SIG-M5 treated with dmso at 0.1 percent for 504 hours (cell line): ENCODE measurements at regions not wholly inside any gene's neighbourhood (a gene's known extent, or its start where the extent isn't known, plus 50 kb on each side); places are given as distances from the start of the nearest gene placed in this dataset.

Experiments
- DNase-seq: peaks from one replicate; lab custom pipeline; 2025; ENCODE audit not compliant: unreplicated experiment; lab: John Stamatoyannopoulos, UW

GRCh38 chr18:45260125-45260524, 355.2 kb upstream of the SLC14A2 start:
- no peak for DNase-seq

DNA sequence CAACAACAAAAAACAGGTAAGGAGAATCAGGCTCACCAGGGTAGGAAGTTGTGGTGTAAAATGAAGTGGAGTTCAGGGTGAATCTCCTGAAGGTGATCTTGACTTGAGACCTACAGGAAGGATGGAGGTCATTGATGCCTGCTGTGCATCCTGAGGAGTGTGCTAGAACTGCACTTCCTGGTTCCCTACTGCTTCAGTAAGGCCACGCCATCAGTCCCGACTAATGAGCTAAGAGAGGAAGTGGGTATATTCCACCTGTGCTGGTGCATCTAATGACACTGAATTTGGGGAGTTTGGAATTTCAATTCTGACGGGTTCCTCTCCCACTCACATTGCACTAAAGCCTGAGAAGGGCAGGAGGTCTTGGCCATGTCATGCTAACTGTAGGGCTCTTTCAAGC, 349.3 kb upstream of the SLC14A2 start:
- DNase-seq, result no peak

DNA sequence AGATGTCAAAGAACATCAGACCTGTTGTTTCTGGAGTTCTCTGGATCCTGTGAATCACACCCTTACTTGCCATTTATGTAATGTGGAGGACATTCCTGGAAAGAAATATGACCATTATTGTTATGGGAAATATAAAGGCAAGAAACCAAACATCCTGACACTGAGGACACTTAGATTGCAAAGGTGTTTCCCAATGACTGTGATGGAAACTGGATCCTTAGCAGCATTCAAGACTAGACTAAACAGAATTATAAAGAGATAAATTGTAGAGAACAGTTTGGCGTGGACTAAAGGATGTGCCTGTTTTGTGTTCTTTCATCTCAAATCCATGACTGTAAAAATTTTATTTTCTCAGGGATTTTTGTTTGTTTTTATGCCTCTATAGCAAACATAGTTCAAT, 347.7 kb upstream of the SLC14A2 start:
- DNase-seq, result no peak

- DNase-seq, result no peak
These were observed 346.7 kb upstream of the SLC14A2 start for GRCh38 chr18:45268583-45268982.

DNA sequence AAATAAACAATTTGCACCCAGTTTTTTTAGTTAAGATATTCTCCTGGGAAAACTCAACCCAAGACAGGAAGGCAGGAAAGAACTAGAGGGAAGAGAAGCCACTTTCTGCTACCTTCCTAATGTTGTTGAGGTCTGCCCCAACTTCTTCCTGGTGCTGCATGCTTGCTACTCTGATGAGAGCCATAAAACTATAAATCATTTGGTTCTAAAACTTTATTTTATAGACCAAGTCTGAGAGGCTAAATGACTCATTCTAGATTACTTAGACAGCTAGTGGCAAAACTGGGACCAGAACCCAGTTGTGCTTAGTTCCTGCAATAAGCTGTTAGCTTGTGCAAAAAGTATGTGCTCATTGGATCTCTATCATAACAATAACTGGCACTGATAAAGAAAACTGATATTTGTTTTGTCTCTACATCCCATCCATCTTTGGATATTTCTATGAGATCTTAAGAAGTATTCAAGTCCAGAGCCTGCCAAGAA, 344.9 kb upstream of the SLC14A2 start:
- DNase-seq, result no peak

- no peak for DNase-seq
These were observed 341.2 kb upstream of the SLC14A2 start for GRCh38 chr18:45274026-45274425.

DNA sequence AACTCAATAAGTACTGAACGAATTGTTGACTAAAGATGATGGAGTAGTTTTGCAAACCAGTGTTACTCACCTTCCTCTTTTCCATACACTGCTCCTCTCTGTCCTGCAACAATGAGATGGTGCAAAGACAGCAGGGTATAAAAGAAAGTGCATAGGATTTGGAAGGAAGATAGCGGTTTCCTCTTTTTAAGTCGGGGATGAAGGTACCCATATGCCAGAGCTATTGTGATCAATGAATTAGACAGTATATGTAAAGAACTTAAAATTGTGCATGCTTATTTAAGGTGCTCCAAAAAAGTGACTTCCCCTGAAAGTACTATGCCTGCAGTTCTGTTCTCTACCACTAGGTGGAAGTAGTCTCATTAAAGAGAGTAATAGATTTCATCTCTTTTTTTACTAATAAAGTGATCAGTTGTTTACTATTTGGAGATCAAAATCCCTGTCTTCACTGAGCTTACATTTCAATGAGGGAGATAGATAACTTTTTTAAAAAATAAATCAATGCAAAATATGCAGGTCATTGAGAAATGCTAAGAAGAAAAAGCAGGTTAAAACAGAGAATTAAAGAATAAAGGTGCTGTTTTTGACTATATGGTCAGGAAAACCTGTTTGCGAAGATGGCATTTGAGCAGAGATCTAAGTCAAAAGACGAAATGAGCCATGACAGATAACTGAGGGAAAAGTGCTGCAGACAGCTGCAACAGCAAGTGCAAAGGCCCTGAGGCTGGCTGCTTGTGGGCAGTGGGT, 339.7 kb upstream of the SLC14A2 start:
- peak; percentile 35 for DNase-seq

DNA sequence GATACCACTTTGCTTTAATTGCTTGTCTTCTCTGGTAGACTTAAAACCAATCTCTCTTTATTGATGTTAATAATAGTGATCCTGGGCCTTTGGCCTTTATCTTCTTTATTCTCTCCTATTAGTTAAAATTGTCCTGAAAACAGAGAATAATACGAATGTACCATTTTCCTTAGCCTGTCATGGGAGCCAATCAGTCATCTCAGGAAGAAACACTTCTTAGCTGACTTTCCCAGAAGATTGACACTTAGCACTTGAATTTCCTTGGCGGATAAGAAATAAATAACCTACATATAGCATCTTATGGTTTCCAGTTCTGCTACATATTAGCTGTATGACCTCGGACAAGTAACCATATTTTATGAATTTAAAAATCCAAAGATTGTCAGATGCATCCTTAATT, 338.4 kb upstream of the SLC14A2 start:
- DNase-seq, result no peak

DNA sequence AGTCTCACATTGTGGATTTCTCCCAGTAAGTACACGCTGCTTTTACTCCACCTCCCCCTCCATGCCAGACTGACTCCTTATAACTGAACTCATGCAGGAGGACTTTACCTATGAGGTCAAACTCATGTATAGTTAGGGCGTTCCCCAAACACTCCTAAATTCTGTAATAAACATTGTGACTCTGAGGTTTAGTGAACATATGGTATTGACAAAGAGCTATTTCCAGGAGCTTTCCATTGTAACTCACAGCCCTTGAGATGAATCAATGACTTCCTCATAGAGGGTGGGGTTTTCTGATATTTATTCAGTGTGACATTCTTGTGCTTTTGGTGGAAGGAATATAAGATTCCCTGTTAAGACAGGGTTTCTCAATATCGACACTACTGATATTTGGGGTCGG, 337.4 kb upstream of the SLC14A2 start:
- no peak for DNase-seq

DNA sequence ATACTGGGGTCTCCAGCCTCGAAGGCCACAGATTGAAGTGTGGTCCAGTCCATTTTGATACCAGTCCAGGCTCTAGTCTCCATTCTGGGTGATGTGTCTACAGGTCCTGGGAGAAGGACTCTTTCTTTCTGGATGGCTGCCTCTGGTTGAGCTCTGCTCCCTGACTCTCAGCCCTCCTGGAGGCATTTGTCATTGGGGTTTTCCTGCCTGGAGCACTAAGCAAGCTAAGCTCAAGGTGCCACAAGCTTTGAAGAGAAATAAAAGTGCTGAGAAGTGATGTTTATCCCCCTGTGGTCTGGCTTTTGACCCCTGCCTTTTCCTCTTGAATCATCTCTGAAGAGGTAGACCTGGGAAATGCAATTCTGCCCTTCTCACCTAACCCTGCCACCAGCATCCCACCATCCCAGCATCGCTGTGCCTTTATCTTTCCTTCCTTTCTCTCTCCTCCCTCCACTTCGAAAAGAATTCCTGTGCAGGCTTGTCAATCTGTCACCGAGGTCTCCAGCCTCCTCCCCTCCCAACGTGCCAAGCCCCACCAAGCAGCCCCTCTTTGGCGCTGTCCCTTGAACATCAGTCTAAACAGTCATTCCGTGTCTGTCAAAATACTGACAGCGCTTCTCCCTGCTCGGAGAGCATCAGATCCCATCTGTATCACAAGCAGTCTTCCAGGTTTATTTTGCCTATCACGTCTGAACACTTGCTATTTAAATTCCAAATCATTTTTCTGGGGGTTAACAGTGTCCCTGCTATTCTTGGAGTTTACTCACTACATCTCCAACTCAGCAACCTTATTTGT, 334.6 kb upstream of the SLC14A2 start:
- no peak for DNase-seq

GRCh38 chr18:45282101-45282812, 333.0 kb upstream of the SLC14A2 start:
- no peak for DNase-seq

DNA sequence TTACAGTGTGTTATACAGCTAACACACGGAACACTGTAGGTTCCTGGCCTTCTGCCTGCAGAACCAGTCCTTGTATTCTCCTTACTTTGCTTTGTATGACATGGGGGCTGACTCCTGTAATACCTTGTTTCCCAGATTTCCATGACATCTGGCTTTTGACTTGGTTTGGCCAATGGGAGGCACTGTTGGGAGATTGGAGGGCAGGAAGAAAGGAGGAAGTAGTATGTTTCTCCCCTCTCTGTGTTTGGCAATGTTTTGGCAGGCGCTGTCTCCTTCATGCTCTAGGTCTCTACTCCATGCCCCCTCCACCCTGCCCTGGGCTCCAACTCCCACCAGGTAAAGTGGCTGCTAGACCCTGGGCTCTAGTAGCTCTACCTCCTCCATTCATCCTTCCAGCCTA, 331.1 kb upstream of the SLC14A2 start:
- no peak for DNase-seq

DNA sequence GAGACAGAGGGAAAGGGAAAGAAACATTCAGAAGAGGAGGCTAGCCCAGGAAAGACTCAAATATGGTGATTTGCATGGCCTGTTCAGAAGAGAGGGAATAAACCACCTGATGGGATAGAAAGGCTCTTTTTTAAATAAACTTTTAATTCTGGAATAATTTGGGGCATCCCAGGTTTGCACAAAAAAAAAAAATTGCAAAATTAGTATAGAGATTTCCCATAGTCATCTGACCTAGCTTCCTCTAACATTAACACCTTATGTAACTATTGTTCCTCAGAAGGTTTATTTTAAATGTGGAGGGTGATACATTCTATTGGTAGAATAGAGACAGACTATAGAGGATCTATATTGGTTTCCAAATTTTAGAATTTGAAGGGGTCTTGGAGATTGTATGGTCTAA, 330.4 kb upstream of the SLC14A2 start:
- no peak for DNase-seq

GRCh38 chr18:45285251-45285650, 330.0 kb upstream of the SLC14A2 start:
- no peak for DNase-seq

GRCh38 chr18:45286431-45286830, 328.8 kb upstream of the SLC14A2 start:
- DNase-seq, result no peak

GRCh38 chr18:45287531-45287930, 327.7 kb upstream of the SLC14A2 start:
- DNase-seq, result no peak

- no peak for DNase-seq
These were observed 324.9 kb upstream of the SLC14A2 start for GRCh38 chr18:45290364-45290763.

GRCh38 chr18:45291621-45292615, 323.4 kb upstream of the SLC14A2 start:
- peak; percentile 3 for DNase-seq

- DNase-seq, result no peak
These were observed 319.9 kb upstream of the SLC14A2 start for GRCh38 chr18:45295388-45295787.

DNA sequence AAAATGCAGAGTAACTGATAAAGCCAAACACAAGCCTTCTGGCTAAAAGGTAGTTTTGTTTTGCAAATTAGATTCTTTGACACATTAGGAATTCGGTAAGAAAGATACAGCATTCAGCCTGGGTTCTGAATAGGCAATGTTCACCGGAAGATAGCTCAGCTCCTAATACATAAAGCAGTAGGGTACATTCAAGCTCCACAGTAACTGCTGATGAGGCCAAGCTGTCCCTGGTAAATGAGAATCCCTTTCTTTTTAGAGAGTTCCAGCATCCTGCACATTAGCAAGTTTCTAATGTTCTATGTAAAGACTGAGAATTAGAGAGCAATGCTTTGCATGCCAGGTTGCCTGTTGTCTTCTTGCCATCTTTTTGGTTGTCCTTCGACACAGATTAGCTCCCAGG, 316.3 kb upstream of the SLC14A2 start:
- no peak for DNase-seq

DNA sequence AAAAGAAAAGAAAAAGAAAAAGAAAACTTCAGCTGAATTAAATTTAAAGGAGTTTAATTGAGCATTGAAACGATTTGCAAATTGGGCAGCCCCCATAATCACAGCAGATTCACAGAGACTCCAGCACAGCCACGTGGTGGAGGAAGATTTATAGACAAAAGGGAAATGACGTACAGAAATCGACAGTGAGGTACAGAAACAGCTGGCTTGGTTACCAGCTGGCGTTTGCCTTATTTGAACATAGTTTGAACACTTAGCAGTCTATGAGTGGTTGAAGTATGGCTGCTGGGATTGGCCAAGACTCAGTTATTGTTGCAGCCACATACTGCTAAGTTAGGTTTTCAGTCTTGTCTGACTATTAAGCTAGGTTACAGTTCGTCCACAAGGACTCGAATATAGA, 312.2 kb upstream of the SLC14A2 start:
- no peak for DNase-seq
